ENCODE measurements at regions not wholly inside any gene's neighbourhood (a gene's known extent, or its start where the extent isn't known, plus 50 kb on each side); places are given as distances from the start of the nearest gene placed in this dataset.

DNA sequence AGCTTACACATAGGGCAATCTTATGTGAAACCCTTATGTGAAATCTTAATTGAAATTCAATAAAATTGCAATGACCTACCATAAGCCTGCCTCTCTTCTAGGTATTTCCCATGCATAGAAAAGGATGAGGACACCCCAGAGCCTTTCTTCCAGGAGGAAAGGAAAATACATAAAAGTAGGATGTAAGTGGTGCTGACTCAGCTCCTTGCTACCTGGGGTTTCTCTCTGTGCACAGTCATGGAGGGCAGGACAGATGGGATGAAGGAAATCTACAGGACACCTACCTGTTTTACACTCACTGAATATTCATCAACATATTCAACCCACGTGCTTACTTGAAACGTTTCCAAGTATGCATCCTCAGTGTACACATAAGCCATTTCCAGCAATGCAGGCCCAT is 1299.2 kb upstream of the SLC10A2 start:
- DNase-seq (ENCODE audit: low read depth in 2 of 2): no peak

DNA sequence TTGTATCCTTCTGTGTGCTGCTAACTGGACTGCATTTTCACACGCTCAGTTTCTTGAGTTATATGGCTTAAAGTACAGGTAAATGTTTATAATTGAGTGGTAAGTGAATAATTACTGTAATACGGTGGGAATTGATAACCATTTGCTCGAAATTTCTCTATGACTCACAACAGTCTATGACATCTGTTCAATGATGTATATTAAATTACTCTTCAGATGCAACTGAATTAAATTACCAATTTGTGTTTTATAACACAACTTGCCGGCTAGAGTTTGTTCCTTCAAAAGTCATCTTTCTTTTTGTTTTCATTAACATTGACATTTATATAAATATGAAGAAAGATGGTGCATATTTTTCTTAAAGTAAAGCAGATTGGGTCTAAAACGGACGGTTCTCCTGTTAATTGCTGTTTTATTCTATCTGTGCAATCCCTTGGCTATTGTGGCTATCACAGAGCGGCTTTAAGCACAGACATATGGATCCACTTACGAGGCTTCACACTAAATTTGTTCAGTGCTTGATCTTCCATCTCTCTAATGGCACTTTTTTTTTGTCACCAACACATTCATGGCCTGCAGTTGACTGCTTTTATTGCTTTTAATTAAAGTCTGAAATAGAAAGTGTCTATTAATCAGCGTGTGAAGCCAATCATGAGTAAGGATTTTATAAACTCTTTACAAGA is 1291.6 kb upstream of the SLC10A2 start:
- DNase-seq (ENCODE audit: low read depth in 2 of 2): no peak

DNA sequence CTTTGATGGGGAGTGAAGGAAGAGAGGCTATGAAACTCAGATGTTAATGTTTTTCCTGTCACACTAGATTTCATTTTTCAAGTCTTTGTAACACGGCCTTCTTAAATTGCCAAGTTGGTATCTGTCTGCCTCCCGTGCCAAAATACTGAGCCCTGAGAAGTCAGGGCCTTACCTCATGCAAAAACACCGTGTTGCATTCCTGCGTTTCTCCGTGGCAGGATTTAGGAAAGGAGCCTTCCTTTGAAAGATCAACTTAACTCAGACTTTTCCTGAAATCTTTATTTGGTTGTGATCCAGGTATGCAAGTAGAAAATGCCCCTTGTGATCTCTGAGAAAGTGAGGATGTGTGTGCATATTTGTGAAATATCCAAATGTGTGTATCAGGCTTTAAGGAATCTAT is 1291.0 kb upstream of the SLC10A2 start:
- DNase-seq (ENCODE audit: low read depth in 2 of 2): no peak

DNA sequence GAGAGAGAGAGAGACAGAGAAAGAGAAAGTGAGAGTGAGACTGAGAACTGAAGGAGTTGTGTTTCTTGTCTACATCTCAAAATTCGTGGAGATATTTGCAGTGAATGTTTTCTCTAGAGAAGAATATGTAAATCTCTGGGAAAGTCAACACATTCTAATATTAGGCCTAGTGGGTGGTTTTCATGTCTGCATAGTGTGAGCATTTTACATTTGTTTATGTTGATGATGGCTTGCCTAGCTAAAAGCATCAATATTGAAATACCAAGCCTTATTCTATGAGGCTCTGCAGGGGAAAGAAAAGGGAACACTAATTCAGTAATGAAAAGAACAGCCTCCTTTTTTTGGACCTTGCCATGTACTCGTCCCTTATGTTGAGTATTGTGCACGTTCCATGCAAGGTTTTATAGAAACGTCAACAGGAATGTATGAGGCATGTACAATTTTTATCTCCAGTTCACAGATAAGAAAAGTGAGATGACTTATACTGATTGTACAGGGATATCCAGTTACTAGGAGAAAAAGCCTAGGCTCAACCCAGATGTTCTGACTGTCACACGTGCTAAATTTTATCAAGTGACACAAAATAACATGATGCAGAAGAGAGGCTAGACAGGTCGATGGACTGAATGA is 1288.9 kb upstream of the SLC10A2 start:
- no peak for DNase-seq (ENCODE audit: low read depth in 2 of 2)

DNA sequence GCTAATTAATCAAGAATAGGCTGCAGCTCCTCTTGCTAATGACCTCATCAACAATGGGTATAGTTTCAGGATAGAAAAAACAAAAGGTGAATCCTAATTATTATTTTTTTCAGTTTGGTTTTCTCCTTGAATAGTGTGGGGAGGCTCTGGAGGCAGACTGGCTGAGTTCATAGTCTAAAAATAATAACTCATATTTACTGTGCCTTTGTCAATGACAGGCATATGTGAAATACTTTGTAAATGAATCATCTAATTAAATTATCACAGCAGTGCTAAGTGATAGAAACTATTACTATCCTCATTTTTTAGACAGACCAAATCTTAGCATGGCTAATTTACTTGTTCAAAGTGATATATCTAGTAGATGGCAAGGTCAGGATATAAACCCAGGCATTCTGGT is 1261.0 kb upstream of the SLC10A2 start:
- no peak for DNase-seq (ENCODE audit: low read depth in 2 of 2)

DNA sequence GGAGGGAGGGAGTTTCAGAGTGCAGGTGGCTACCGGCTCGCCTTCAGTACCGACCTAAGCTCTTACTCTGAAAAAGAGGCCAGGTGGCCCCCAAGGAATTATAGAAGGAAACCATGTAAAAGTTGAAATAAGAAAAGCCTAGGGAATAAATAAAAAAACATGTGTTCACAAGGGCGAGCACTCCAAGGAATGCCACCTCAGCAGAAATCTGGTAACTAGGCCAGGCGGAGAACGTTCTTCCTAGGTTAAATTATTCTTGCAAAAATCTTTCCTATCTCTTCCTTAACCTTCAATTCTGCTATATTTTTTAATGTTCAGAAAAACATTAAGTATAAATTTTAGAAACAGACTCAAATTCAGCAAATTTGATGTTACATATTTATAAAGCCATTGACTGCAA is 1260.3 kb upstream of the SLC10A2 start:
- DNase-seq (ENCODE audit: low read depth in 2 of 2): no peak

DNA sequence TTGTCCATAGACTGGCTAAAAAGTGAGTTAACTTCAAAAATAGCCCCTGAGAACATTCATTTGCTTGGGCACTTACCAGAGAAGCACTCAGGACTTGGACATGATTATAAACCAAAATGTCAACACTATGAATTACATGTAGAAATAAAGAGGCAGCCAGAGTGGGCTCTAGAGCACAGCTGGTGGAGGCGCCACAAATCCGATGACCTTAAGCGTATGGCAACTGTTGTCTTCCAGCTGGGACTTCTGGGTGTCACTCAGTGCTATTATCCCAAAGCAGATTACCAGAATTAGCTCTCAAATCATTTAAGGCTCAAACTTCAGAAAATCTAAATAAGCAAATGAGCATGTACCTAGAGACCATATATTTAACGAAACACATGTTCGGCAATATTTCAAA is 1255.5 kb upstream of the SLC10A2 start:
- DNase-seq (ENCODE audit: low read depth in 2 of 2): no peak

DNA sequence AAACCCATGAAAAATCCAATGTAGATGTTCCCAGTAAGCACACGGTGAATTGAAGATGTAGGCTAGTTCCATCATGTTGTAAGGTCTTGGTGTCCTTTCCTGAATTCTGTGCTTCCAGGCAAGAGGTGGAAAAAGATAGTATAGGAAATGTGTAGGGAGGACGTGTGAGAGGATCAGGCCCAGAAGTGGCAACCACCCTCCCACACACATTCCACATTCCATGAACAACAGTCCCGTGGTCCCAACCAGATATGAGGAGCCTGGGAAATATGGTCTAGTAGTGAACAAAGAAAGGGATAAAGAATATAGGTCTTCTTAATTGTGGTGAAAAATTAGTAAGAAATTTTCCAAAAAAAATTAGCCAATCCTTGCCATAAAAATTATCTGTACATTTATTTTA is 1254.2 kb upstream of the SLC10A2 start:
- no peak for DNase-seq (ENCODE audit: low read depth in 2 of 2)

DNA sequence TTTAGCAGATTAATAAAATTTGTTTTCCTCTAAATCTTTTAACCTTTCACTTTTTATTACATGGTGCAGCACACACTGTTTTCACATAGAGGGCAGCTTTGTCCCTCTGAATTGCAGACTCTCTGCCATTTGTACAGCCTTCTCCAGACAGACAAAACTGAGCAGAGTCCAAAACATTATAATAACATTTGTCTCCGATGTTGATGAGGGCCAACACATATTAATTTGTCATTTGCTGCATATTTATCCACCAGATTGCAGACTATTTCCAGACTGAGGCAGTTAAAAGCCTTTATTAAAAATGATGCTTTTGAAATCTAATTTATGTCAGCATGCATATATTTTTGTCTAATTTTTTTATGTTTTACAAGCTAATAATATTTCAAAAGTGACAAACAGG is 1251.9 kb upstream of the SLC10A2 start:
- DNase-seq (ENCODE audit: low read depth in 2 of 2): no peak

DNA sequence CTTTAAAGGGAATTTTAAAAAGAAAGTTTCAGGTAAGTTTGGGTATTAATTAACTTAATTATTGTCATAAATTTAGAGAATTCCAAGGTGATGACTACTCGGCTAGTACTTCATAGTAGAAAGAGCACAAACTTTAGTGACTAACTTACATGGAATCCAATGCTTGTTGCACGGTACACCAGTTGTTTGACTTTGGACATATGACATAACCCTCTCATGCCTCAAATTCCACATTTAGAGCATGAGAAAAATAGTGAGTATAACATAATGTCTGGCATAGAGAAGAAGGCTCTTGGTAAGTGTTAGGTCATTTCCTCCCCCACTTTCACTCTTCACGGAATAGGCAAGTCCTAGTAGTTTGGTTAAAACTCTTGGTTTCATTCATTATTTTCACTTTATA is 1249.4 kb upstream of the SLC10A2 start:
- no peak for DNase-seq (ENCODE audit: low read depth in 2 of 2)

DNA sequence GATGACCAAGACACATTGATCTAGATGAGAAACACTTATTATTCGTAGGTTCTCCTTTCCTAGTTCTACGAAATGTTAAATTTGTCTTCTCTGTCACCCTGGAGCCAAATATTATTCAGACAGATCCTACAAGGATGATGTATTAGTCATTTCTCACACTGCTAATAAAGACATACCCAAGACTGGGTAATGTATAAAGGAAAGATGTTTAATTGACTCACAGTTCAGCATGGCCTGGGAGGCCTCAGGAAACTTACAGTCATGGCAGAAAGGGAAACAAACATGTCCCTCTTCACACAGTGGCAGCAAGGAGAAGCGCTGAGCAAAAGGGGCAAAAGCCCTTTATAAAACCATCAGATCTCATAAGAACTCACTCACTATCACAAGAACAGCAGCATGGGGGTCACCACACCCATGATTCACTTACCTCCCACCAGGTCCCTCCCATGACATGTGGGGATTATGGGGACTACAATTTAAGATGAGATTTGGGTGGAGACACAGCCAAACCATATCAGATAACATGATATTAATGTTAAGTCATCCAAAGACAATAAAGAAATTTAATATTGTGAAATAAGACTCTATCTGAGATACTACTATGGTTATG is 1248.8 kb upstream of the SLC10A2 start:
- DNase-seq (ENCODE audit: low read depth in 2 of 2): no peak

DNA sequence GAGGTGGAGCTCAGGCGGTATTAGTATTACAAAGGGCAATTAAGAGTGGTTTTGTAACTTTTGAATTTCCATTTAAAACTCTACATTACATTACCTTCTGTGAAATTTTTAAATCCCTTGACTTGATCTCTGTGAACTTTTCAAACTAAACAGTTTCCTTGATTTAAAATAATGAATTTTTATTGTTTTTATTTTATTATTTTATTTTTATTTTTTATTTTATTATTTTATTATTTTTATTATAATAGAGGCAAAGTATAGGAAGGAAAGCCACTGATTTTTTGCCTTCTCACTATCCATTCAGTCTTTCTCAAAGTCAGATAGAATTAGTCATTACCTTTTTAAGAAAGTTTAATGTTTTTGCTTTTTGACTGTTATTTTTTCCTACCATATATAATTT is 1248.1 kb upstream of the SLC10A2 start:
- no peak for DNase-seq (ENCODE audit: low read depth in 2 of 2)

DNA sequence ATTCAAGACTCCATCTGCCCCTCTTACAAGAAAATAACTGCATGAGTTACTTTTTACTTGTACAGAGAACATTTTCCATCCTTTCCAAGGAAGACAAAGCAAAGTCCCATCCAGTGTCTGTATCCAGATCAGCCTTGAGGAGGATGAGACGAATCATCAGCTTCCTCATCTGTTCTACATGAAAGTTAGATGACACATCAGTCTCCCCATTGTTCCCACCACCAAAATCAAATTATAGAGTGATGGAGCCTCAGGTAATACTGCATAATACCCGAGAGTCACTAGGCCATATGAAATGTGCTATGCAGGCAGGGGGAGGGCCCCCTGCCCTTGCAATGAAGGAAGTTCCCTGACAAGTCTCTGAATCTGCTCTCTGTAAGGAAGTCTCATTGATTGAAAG is 1244.6 kb upstream of the SLC10A2 start:
- DNase-seq (ENCODE audit: low read depth in 2 of 2): no peak

DNA sequence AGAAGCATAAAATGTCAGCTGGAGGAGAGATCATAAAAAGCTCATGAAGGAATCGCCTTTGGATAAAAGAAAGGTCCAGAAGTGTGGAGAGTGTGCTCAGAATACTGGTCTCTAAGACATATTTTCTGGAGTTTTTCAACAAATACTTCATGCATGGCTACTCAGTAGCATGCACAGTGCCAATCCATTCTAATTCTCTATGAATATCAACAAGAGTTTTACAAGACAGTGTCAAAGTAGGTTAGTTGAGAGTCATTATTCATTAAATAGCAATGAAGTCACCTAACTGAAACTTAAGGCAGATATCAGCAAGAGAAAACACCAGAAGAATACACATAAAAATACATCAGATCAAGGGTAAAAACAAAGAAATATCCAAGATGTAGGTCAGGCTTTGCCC is 1243.2 kb upstream of the SLC10A2 start:
- no peak for DNase-seq (ENCODE audit: low read depth in 2 of 2)

DNA sequence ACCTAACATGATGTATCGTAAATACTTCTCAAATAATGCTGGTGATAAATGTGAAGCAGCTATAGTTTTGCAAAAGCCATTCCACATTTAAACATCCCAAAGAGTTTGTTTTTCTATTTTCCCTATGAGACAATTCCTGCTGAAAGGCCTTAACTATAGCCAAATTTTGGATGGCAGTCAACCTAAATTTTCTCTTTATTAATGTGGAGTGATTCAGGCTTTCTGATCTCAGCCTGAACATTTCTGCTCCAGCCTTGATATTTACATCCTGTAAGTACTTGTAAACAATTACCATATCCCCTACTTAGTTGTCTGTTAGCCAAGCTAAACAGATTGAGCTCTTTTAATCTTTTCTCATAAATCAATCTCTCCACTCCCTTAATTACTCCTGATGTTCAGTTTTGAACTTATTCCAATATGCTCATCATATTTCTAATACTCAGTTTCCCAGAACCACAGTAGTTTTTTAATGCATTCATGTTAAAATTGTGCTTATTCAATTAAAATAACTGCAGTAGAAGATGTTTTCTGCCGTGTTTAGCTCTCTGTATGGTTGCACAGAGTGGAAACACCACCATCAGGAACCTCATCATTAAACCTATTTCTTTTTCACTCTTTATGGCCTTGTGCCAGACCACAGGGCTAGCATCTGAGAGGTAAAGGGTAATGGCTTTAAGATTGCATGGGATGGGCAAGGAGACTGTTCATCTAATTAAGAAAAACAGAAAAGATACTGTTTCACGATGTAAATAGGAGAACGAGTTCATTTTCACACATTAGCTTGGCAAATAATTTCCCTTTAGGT is 1235.2 kb upstream of the SLC10A2 start:
- DNase-seq (ENCODE audit: low read depth in 2 of 2): no peak

DNA sequence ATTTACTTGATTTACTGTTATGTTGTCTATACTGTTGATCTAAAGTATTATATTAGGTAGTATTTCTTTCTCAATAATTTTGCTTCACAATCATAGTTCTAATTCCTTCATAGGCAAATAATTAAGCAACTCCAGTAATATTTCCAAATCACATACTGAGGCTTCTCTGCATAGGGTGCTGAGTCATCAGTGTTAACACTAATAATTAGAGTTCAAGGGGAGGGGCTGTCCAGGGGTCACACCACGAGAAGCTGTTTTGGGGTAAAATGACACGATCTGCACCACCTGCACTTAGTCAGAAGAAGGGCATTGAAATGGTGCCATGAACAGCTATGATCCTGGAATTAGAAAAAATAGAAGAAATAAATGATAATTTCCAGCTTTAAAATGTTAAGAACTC is 1230.9 kb upstream of the SLC10A2 start:
- DNase-seq (ENCODE audit: low read depth in 2 of 2): no peak

DNA sequence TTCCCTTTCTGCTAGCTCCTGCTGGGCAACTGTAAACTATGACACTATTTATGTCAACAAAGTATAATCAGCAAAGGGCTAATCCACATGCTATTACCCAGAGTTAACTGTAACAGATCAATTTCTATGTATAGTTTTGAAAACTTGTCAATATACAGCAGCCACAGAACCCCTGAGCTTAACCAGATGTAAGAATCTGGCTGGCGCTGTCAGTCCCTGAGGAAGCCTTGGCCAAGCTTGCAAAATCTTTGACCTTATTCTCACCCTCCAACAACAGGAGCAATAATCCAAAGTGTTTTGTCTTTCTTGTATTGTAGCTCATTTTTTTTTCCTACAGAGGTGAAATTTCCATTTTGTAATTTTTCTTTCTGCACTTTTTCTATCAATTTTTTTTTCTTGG is 1230.1 kb upstream of the SLC10A2 start:
- no peak for DNase-seq (ENCODE audit: low read depth in 2 of 2)

DNA sequence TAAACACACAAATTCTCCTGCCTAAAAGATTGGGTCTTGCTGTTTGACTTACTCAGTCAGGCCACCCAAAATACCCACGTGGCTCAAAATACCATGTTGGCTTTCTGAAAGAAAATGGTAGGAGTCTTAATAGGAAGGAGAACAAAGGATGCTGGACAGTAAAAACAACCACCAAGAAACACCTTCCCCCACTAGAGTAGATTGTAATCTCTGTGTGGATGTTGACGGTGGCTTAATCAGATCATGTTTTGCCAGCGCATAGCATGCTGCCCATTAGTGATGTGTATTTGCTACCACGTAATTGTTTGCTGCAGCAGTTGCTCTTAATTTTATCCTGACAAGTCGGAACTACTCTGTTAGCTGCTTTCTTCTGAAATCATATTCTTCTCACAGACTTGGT is 1229.3 kb upstream of the SLC10A2 start:
- no peak for DNase-seq (ENCODE audit: low read depth in 2 of 2)

DNA sequence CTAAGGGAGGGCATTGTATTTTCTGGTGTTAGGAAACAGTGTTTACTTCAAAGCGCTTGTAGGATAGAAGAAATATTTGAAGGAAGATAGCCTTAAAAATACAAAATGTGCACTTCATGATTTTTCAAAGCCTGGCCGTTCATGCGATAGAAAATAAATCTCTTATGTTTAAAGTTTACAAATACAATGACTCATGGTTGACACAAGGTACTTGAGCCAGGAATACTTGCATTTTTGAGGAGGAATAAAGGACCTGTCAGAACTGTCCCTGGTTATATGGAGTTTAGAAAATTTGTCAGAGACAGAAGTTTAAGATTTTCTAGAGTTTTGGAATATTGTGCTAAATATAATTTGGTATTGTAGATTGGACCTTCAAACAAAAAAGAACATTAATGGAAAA is 1223.2 kb upstream of the SLC10A2 start:
- DNase-seq (ENCODE audit: low read depth in 2 of 2): no peak

DNA sequence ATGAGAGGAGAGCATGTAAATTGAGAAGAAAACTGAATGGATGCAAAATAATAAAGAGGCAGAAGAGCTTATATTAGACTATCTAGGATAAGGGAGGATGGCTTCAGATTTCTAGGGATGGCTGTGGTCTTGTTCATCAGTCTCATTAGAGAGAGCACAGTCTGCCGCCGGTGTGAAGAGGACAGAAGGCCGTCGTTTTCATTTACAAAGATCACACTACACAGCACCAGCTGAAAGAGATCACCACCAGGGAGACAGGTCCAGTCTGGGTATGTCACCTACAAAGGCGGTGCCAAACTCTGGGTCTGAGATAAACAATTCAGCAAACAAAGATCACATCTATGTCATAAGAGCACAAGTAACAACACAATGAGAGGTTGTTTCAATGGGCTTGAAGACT is 1222.3 kb upstream of the SLC10A2 start:
- no peak for DNase-seq (ENCODE audit: low read depth in 2 of 2)

DNA sequence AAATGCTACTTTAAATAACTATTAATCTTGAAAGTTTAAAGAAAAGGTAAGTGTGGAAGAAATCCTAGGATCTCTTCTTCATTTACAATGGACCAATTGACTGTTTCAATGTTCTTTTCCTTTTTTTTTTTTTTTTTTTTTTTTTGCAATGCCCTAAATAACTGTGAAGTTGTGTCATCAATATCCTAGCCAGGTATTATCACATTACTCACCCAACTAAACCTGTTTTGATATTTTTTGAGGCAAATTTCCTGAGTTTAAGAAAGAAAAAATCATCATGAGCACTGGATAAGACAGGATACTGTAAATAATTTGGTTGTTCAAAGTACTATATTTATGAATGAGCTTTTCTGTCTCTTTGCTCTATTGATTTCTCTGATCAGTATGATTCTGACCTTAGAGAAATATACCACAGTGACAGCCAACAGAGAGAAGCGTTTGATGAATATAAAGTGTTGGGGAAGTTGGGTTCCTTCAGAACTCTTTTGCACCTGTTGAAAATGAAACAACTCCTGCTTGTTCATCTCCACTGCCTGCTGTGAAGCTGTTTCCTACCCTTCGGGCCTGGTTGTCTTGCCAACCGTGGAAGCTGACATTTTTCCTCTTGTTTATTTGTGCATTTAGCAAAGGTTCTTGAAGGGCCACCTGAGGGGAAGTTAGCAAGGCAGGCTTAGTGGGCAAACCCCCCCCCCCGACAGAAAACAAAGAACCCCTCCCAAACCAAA is 1220.5 kb upstream of the SLC10A2 start:
- no peak for DNase-seq (ENCODE audit: low read depth in 2 of 2)

DNA sequence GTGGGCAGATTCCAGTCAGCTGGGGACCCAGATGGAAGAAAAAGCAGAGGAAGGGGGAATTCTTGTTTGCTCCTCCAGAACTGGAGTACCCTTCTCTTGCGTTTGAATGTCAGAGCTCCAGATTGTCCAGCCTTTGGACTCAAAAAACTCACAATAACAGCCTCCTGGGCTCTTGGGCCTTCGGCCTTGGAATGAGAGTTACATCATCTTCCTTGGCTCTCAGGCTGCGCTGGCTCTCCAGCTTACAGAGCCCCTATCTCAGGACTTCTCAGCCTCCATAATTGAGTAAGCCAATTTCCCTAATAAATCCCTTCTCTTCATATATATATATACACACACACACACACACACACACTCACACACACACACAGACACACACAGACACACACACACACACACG is 1215.7 kb upstream of the SLC10A2 start:
- no peak for DNase-seq (ENCODE audit: low read depth in 2 of 2)

Measured in stimulated activated CD4-positive, alpha-beta T cell treated with anti-CD3 and anti-CD28 coated beads, Interleukin-12 subunit alpha, Interleukin-12 subunit beta, amount 100 ng/mL, for 24 hours (primary cell).